PC-3 (cell line): ENCODE measurements at regions not wholly inside any gene's neighbourhood (a gene's known extent, or its start where the extent isn't known, plus 50 kb on each side); places are given as distances from the start of the nearest gene placed in this dataset.

Source experiments
- ATAC-seq: fragments of 200-7000 bp; cut with Tn5 transposase; 2 replicates; pipeline ENCODE4 v1.9.1; 2020; ENCODE audit warnings: mild to moderate bottlenecking, moderate library complexity
- BruUV-seq: library from RNA; stranded (reverse); fragments of 400-500 nt; replicated peaks from 2 replicates; lab custom pipeline; 2021; lab: Mats Ljungman, UMichigan
- CTCF ChIA-PET: fragments of 300-600 bp; sonication (Branson Sonifier 250); formaldehyde crosslinking; loops from one replicate; lab custom pipeline; 2022; ENCODE audit warnings: antibody characterized with exemption; lab: Charles Lee
- POLR2A ChIA-PET: fragments of 300-600 bp; sonication (Branson Sonifier 250); formaldehyde crosslinking; loops from one replicate; lab custom pipeline; 2022; ENCODE audit warnings: antibody characterized with exemption; ENCODE audit not compliant: unreplicated experiment; lab: Charles Lee
- DNase-seq: peaks from one replicate; pipeline ENCODE4 v3.0.0-alpha.2; 2015
- H2AFZ ChIP-seq: fragments of 300-600 bp; sonication (generic); 2 replicates; pipeline ENCODE4 v1.6.0; 2016; ENCODE audit warnings: antibody characterized with exemption, low read length
- H3F3A ChIP-seq: fragments of 300-600 bp; sonication (generic); one replicate; pipeline ENCODE4 v1.6.0; 2017; ENCODE audit warnings: antibody characterized with exemption, low read length, control low read depth, mild to moderate bottlenecking; ENCODE audit not compliant: unreplicated experiment
- H3K27ac ChIP-seq: fragments of 300-600 bp; sonication (generic); 2 replicates; pipeline ENCODE4 v1.5.1; 2016; ENCODE audit warnings: mild to moderate bottlenecking, low read length
- H3K27me3 ChIP-seq: fragments of 300-600 bp; sonication (generic); 2 replicates; pipeline ENCODE4 v1.6.1; 2016; ENCODE audit warnings: low read length, mixed read lengths
- H3K36me3 ChIP-seq: fragments of 300-600 bp; sonication (generic); 2 replicates; pipeline ENCODE4 v1.6.1; 2016; ENCODE audit warnings: low read depth, mixed run types, low read length, mixed read lengths
- H3K4me1 ChIP-seq: fragments of 300-600 bp; sonication (generic); 2 replicates; pipeline ENCODE4 v1.5.1; 2016; ENCODE audit warnings: low read length; ENCODE audit not compliant: insufficient read depth
- H3K4me2 ChIP-seq: fragments of 300-600 bp; sonication (generic); 2 replicates; pipeline ENCODE4 v1.6.0; 2016; ENCODE audit warnings: low read length
- H3K4me3 ChIP-seq: fragments of 300-600 bp; sonication (generic); 2 replicates; pipeline ENCODE4 v1.5.1; 2016; ENCODE audit warnings: mild to moderate bottlenecking, low read length, mixed read lengths
- H3K79me2 ChIP-seq: fragments of 300-600 bp; sonication (generic); 2 replicates; pipeline ENCODE4 v1.6.1; 2017; ENCODE audit warnings: low read length, mixed read lengths
- H3K9ac ChIP-seq: fragments of 300-600 bp; sonication (generic); 2 replicates; pipeline ENCODE4 v1.6.0; 2016; ENCODE audit warnings: mild to moderate bottlenecking, low read length
- H3K9me2 ChIP-seq: fragments of 300-600 bp; sonication (generic); replicated peaks from 2 replicates; pipeline ENCODE4 v1.6.1; 2016; ENCODE audit warnings: mixed run types, low read length, mixed read lengths
- H3K9me3 ChIP-seq: fragments of 300-600 bp; sonication (generic); 2 replicates; pipeline ENCODE4 v1.6.1; 2016; ENCODE audit warnings: low read length, mixed read lengths
- H4K20me1 ChIP-seq: fragments of 300-600 bp; sonication (generic); 2 replicates; pipeline ENCODE4 v1.6.1; 2016; ENCODE audit warnings: low read length, mixed read lengths
- EZH2 ChIP-seq: fragments of 300-600 bp; sonication (generic); IDR thresholded peaks from one replicate; pipeline ENCODE4 v1.6.1; 2017; ENCODE audit warnings: antibody characterized with exemption, mild to moderate bottlenecking, low read length; ENCODE audit not compliant: unreplicated experiment
- EZH2phosphoT487 ChIP-seq: fragments of 300-600 bp; sonication (generic); IDR thresholded peaks from 2 replicates; pipeline ENCODE4 v1.6.1; 2018; ENCODE audit warnings: mild to moderate bottlenecking, antibody characterized with exemption, low read length, borderline replicate concordance
- intact Hi-C: fragments of 100-400 bp; cut with micrococcal nuclease; formaldehyde crosslinking; loops from 2 replicates; pipeline ENCODE4 v1.9.0; 2023
- TF ChIP-seq, protein P1 (sequence below): fragments of 300-600 bp; sonication (generic); conservative IDR thresholded peaks from 2 replicates; pipeline ENCODE4 v1.5.1; 2017; ENCODE audit warnings: antibody characterized with exemption, low read depth, mild to moderate bottlenecking, low read length

DNA sequence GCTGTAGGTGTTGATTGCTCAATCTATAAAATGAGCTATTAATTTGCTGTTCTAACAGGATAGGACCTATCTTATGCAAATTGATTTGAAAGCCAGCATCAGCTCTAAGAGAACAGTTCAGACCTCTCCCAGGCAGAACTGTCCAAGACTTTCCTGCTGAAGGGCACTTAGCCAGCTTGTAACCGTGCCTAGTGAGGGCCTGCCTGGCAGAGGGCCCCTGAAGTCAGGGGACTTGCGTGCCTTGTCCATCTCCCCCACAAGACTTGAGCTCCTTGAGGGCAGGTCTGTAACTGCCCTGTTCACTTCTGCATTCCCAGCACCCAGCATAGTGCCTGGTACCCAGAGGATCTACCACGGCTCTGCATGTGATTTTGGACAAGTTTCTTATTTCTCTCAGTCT is 293.4 kb downstream of the CDK5RAP2 start:
- Histone ChIP-seq H2AFZ (no peak overlapping the region), H3K27ac (no peak overlapping the region), H3K9me2 (no peaks in the 10 kb centered on the region), H3K79me2 (no peaks in the 10 kb centered on the region), H3K36me3 (no peaks in the 10 kb centered on the region), H3F3A (no peaks in the 10 kb centered on the region), H3K27me3 (no peaks in the 10 kb centered on the region), H3K4me1 (no peaks in the 10 kb centered on the region), H4K20me1 (no peaks in the 10 kb centered on the region), H3K9me3 (no peaks in the 10 kb centered on the region), H3K4me3 (no peak overlapping the region), H3K9ac (no peak overlapping the region), H3K4me2 (no peak overlapping the region)
- intact Hi-C loops: no loop called here
- no peak for ATAC-seq
- DNase-seq: no peak
- TF ChIP-seq EZH2phosphoT487 (no peak), EZH2 (no peak)
- TF ChIP-seq, protein P1, sequence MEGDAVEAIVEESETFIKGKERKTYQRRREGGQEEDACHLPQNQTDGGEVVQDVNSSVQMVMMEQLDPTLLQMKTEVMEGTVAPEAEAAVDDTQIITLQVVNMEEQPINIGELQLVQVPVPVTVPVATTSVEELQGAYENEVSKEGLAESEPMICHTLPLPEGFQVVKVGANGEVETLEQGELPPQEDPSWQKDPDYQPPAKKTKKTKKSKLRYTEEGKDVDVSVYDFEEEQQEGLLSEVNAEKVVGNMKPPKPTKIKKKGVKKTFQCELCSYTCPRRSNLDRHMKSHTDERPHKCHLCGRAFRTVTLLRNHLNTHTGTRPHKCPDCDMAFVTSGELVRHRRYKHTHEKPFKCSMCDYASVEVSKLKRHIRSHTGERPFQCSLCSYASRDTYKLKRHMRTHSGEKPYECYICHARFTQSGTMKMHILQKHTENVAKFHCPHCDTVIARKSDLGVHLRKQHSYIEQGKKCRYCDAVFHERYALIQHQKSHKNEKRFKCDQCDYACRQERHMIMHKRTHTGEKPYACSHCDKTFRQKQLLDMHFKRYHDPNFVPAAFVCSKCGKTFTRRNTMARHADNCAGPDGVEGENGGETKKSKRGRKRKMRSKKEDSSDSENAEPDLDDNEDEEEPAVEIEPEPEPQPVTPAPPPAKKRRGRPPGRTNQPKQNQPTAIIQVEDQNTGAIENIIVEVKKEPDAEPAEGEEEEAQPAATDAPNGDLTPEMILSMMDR: no peak
- CTCF ChIA-PET: no interaction called here
- POLR2A ChIA-PET: no interaction called here
- no TSS peak for BruUV-seq

DNA sequence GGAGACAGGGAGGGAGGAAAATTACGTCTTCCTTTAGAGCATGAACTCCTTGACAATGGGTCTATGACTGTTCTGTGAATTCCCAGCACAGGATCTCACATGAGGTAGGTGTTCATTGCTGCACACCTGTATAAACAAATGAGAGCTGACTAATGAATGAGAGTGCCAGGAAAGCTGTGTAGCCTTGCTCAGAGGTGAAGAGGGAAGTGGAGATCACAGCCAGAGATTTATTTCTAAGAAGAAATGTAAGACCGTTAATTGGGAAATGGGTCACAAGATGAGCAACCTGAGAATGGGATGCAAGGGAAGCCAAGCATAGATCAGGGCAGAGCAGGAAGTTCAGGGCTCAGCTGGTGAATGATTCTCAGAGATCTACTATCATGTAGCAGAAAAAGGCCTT is 295.1 kb downstream of the CDK5RAP2 start:
- Histone ChIP-seq H3K9me3 (no peaks in the 10 kb centered on the region), H3K27me3 (no peaks in the 10 kb centered on the region), H3F3A (no peaks in the 10 kb centered on the region), H3K4me1 (no peaks in the 10 kb centered on the region), H3K36me3 (no peaks in the 10 kb centered on the region), H3K79me2 (no peaks in the 10 kb centered on the region), H3K9me2 (no peaks in the 10 kb centered on the region), H3K4me3 (no peak overlapping the region), H3K9ac (no peak overlapping the region), H2AFZ (no peak overlapping the region), H3K4me2 (no peak overlapping the region), H3K27ac (no peak overlapping the region), H4K20me1 (no peaks in the 10 kb centered on the region)
- no peak for ATAC-seq
- TF ChIP-seq EZH2 (no peak), EZH2phosphoT487 (no peak)
- TF ChIP-seq, protein P1: no peak
- intact Hi-C loops: no loop called here
- CTCF ChIA-PET: no interaction called here
- POLR2A ChIA-PET: no interaction called here
- no TSS peak for BruUV-seq
- no peak for DNase-seq

DNA sequence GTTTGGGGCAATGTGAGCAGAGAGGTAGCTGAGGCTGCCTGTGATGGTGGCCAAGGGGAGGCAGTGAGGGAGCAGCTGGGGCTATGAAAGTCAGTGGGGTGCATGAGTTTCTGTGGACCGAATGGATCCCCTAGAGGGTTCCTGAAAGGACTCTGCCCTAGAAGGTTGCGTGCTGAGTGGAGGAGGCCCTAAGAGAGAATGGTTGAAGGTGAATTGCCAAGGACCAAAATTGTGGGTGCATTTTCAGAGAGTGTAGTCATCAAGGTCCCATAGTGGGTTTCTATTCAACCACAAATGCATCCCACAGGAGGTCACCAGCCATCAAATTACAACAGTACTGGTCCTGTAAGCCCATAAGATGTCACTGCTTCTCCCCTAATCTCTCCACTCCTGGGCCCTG is 298.3 kb downstream of the CDK5RAP2 start:
- H3K4me1 ChIP-seq: no peaks in the 10 kb centered on the region
- ATAC-seq (no peak), DNase-seq (no peak)
- no peaks in the 10 kb centered on the region for H3K9me2 ChIP-seq
- no peak overlapping the region for H3K9ac ChIP-seq
- ChIA-PET POLR2A (no interaction called here), CTCF (no interaction called here)
- H4K20me1 ChIP-seq: no peaks in the 10 kb centered on the region
- H2AFZ ChIP-seq: no peak overlapping the region
- H3K36me3 ChIP-seq: no peaks in the 10 kb centered on the region
- no peak overlapping the region for H3K4me3 ChIP-seq
- H3K27me3 ChIP-seq: no peaks in the 10 kb centered on the region
- intact Hi-C loops: no loop called here
- H3K4me2 ChIP-seq: no peak overlapping the region
- no peaks in the 10 kb centered on the region for H3K79me2 ChIP-seq
- no peaks in the 10 kb centered on the region for H3K9me3 ChIP-seq
- BruUV-seq: no TSS peak
- no peaks in the 10 kb centered on the region for H3F3A ChIP-seq
- no peak overlapping the region for H3K27ac ChIP-seq
- TF ChIP-seq, protein P1: no peak
- TF ChIP-seq EZH2phosphoT487: no peak
- TF ChIP-seq EZH2: no peak
